WTC11 (cell line): ENCODE measurements at regions not wholly inside any gene's neighbourhood (a gene's known extent, or its start where the extent isn't known, plus 50 kb on each side); places are given as distances from the start of the nearest gene placed in this dataset.

Experiments used
- ATAC-seq: fragments of 200-7000 bp; cut with Tn5 transposase; 2 replicates; pipeline ENCODE4 v1.10.0; 2021; ENCODE audit warnings: mild to moderate bottlenecking, moderate library complexity
- CTCF ChIA-PET: fragments of 300-600 bp; sonication (Branson Sonifier 250); formaldehyde crosslinking; loops from one replicate; lab custom pipeline; 2021; ENCODE audit warnings: antibody characterized with exemption; lab: Charles Lee
- POLR2A ChIA-PET: fragments of 350-600 bp; sonication (Branson Sonifier 250); formaldehyde crosslinking; loops from one replicate; lab custom pipeline; 2021; ENCODE audit warnings: antibody characterized with exemption; lab: Charles Lee
- DNase-seq: peaks from one replicate; pipeline ENCODE4 v3.0.0; 2021; ENCODE audit warnings: low spot score
- H3K27ac Mint-ChIP-seq: 2 replicates; pipeline ENCODE4 v1.8.0; 2021; ENCODE audit warnings: mixed read lengths
- H3K27me3 Mint-ChIP-seq: 2 replicates; pipeline ENCODE4 v1.8.0; 2021; ENCODE audit warnings: low read depth, mild to moderate bottlenecking, moderate library complexity, mixed read lengths
- H3K36me3 Mint-ChIP-seq: 2 replicates; pipeline ENCODE4 v1.8.0; 2021; ENCODE audit warnings: mixed read lengths
- H3K4me1 Mint-ChIP-seq: 2 replicates; pipeline ENCODE4 v1.8.0; 2022; ENCODE audit warnings: mixed read lengths
- H3K4me3 Mint-ChIP-seq: 2 replicates; pipeline ENCODE4 v1.8.0; 2021; ENCODE audit warnings: mild to moderate bottlenecking, moderate library complexity, mixed read lengths
- H3K9me3 Mint-ChIP-seq: 2 replicates; pipeline ENCODE4 v1.8.0; 2021; ENCODE audit warnings: mixed read lengths
- ATF2 ChIP-seq: sonication (generic); formaldehyde crosslinking; IDR thresholded peaks from 2 replicates; pipeline ENCODE4 v1.8.1; 2022; ENCODE audit warnings: low read depth, missing genetic modification reagents, borderline replicate concordance
- E2F5 ChIP-seq: sonication (generic); formaldehyde crosslinking; IDR thresholded peaks from 2 replicates; pipeline ENCODE4 v1.8.1; 2022; ENCODE audit warnings: mild to moderate bottlenecking, moderate library complexity, missing genetic modification reagents
- GABPB1 ChIP-seq: sonication (generic); formaldehyde crosslinking; IDR thresholded peaks from 2 replicates; pipeline ENCODE4 v1.8.1; 2023; ENCODE audit warnings: mild to moderate bottlenecking, missing genetic modification reagents
- GTF2I ChIP-seq: fragments of 250-450 bp; sonication (Bioruptor Pico); conservative IDR thresholded peaks from 2 replicates; pipeline ENCODE4 v1.4.0; 2021; ENCODE audit warnings: mild to moderate bottlenecking
- HMGA2 ChIP-seq: fragments of 250-450 bp; sonication (Bioruptor Pico); IDR thresholded peaks from 2 replicates; pipeline ENCODE4 v1.4.0; 2021; ENCODE audit warnings: mild to moderate bottlenecking, moderate library complexity
- MXD4 ChIP-seq: fragments of 250-450 bp; sonication (Bioruptor Pico); IDR thresholded peaks from 2 replicates; pipeline ENCODE4 v1.8.0; 2021; ENCODE audit warnings: mild to moderate bottlenecking, moderate library complexity, borderline replicate concordance
- TEAD4 ChIP-seq: sonication (generic); formaldehyde crosslinking; IDR thresholded peaks from 2 replicates; pipeline ENCODE4 v1.8.0; 2022; ENCODE audit warnings: mild to moderate bottlenecking, missing genetic modification reagents
- TP53 ChIP-seq: sonication (generic); formaldehyde crosslinking; IDR thresholded peaks from 2 replicates; pipeline ENCODE4 v1.8.1; 2023; ENCODE audit warnings: mild to moderate bottlenecking, missing genetic modification reagents
- ZNF532 ChIP-seq: fragments of 250-450 bp; sonication (Bioruptor Pico); IDR thresholded peaks from 2 replicates; pipeline ENCODE4 v1.9.0; 2021; ENCODE audit warnings: mild to moderate bottlenecking, borderline replicate concordance
- ZNF671 ChIP-seq: fragments of 250-450 bp; sonication (Bioruptor Pico); IDR thresholded peaks from 2 replicates; pipeline ENCODE4 v1.8.0; 2021; ENCODE audit warnings: mild to moderate bottlenecking
- TF ChIP-seq, protein P1 (sequence below): sonication (generic); formaldehyde crosslinking; IDR thresholded peaks from 2 replicates; pipeline ENCODE4 v1.8.1; 2023; ENCODE audit warnings: mild to moderate bottlenecking, missing genetic modification reagents
- TF ChIP-seq, protein P2 (sequence below): sonication (generic); formaldehyde crosslinking; IDR thresholded peaks from 2 replicates; pipeline ENCODE4 v1.8.1; 2023; ENCODE audit warnings: mild to moderate bottlenecking, missing genetic modification reagents, moderate library complexity
- TF ChIP-seq, protein P3 (sequence below): sonication (generic); formaldehyde crosslinking; IDR thresholded peaks from 2 replicates; pipeline ENCODE4 v1.8.0; 2023; ENCODE audit warnings: mild to moderate bottlenecking, missing genetic modification reagents
- TF ChIP-seq, protein P4 (sequence below): sonication (generic); formaldehyde crosslinking; IDR thresholded peaks from 2 replicates; pipeline ENCODE4 v1.8.0; 2022; ENCODE audit warnings: mild to moderate bottlenecking, missing genetic modification reagents
- TF ChIP-seq, protein P5 (sequence below): sonication (generic); formaldehyde crosslinking; conservative IDR thresholded peaks from 2 replicates; pipeline ENCODE4 v1.8.1; 2023; ENCODE audit warnings: mild to moderate bottlenecking, low read depth, missing genetic modification reagents, moderate library complexity

DNA sequence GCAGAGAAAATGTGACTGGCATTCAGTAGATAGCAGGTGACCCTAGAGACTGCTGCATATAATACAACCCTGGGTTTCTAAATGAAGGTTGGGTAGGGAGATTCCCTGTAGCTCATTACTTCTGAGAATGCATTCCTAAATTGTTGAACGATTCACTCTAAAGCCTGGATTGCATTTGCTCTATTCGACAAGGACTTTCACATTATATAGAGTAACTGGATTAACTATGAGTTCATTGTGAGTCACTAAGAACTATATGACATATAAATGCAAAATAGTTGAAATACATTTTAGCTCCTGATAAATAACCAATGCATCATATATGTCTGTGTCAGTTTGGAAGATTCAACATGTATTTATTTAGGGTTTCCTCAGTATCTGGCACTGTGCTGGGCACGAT, 294.7 kb upstream of the CCDC54 start:
- ChIA-PET POLR2A (no interaction called here), CTCF (interaction anchor here (0.9 kb wide), 1 partner anchor 18 kb away, joined by 3 read pairs; no protein-coding TSS in a partner anchor)
- Mint-ChIP-seq H3K4me3 (no peak overlapping the region), H3K9me3 (no peaks in the 10 kb centered on the region), H3K4me1 (peaks cover 4% of the 10 kb centered on the region; the same call in 1 of the 2 replicates), H3K27ac (no peak overlapping the region), H3K27me3 (no peaks in the 10 kb centered on the region), H3K36me3 (no peaks in the 10 kb centered on the region)
- ATAC-seq (no peak), DNase-seq (no peak)
- TF ChIP-seq E2F5 (no peak), GABPB1 (CRISPR knock-in tag) (no peak), GTF2I (no peak)

- no peak overlapping the region for H3K27ac Mint-ChIP-seq
- CTCF ChIA-PET: no interaction called here
- no peak for ATAC-seq
- H3K36me3 Mint-ChIP-seq: no peaks in the 10 kb centered on the region
- TF ChIP-seq TEAD4 (CRISPR knock-in tag): no peak
- TF ChIP-seq TP53 (CRISPR knock-in tag): no peak
- TF ChIP-seq, protein P1, sequence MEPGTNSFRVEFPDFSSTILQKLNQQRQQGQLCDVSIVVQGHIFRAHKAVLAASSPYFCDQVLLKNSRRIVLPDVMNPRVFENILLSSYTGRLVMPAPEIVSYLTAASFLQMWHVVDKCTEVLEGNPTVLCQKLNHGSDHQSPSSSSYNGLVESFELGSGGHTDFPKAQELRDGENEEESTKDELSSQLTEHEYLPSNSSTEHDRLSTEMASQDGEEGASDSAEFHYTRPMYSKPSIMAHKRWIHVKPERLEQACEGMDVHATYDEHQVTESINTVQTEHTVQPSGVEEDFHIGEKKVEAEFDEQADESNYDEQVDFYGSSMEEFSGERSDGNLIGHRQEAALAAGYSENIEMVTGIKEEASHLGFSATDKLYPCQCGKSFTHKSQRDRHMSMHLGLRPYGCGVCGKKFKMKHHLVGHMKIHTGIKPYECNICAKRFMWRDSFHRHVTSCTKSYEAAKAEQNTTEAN: no peak
- TF ChIP-seq, protein P2, sequence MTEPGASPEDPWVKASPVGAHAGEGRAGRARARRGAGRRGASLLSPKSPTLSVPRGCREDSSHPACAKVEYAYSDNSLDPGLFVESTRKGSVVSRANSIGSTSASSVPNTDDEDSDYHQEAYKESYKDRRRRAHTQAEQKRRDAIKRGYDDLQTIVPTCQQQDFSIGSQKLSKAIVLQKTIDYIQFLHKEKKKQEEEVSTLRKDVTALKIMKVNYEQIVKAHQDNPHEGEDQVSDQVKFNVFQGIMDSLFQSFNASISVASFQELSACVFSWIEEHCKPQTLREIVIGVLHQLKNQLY (CRISPR knock-in tag): no peak
- no peak for TF ChIP-seq MXD4
- no peak for TF ChIP-seq E2F5
- TF ChIP-seq ZNF671 (CRISPR knock-in tag): no peak
- TF ChIP-seq ATF2 (CRISPR knock-in tag): no peak
- TF ChIP-seq, protein P3, sequence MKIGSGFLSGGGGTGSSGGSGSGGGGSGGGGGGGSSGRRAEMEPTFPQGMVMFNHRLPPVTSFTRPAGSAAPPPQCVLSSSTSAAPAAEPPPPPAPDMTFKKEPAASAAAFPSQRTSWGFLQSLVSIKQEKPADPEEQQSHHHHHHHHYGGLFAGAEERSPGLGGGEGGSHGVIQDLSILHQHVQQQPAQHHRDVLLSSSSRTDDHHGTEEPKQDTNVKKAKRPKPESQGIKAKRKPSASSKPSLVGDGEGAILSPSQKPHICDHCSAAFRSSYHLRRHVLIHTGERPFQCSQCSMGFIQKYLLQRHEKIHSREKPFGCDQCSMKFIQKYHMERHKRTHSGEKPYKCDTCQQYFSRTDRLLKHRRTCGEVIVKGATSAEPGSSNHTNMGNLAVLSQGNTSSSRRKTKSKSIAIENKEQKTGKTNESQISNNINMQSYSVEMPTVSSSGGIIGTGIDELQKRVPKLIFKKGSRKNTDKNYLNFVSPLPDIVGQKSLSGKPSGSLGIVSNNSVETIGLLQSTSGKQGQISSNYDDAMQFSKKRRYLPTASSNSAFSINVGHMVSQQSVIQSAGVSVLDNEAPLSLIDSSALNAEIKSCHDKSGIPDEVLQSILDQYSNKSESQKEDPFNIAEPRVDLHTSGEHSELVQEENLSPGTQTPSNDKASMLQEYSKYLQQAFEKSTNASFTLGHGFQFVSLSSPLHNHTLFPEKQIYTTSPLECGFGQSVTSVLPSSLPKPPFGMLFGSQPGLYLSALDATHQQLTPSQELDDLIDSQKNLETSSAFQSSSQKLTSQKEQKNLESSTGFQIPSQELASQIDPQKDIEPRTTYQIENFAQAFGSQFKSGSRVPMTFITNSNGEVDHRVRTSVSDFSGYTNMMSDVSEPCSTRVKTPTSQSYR (CRISPR knock-in tag): no peak
- TF ChIP-seq, protein P4, sequence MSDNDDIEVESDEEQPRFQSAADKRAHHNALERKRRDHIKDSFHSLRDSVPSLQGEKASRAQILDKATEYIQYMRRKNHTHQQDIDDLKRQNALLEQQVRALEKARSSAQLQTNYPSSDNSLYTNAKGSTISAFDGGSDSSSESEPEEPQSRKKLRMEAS (CRISPR knock-in tag): no peak
- no peak for TF ChIP-seq ZNF532
- TF ChIP-seq, protein P5, sequence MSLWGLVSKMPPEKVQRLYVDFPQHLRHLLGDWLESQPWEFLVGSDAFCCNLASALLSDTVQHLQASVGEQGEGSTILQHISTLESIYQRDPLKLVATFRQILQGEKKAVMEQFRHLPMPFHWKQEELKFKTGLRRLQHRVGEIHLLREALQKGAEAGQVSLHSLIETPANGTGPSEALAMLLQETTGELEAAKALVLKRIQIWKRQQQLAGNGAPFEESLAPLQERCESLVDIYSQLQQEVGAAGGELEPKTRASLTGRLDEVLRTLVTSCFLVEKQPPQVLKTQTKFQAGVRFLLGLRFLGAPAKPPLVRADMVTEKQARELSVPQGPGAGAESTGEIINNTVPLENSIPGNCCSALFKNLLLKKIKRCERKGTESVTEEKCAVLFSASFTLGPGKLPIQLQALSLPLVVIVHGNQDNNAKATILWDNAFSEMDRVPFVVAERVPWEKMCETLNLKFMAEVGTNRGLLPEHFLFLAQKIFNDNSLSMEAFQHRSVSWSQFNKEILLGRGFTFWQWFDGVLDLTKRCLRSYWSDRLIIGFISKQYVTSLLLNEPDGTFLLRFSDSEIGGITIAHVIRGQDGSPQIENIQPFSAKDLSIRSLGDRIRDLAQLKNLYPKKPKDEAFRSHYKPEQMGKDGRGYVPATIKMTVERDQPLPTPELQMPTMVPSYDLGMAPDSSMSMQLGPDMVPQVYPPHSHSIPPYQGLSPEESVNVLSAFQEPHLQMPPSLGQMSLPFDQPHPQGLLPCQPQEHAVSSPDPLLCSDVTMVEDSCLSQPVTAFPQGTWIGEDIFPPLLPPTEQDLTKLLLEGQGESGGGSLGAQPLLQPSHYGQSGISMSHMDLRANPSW (CRISPR knock-in tag): no peak
- TF ChIP-seq HMGA2 (CRISPR knock-in tag): no peak
- TF ChIP-seq, all 79 proteins: peak for 0
- H3K4me1 Mint-ChIP-seq: no peaks in the 10 kb centered on the region
- no peak for DNase-seq
- POLR2A ChIA-PET: no interaction called here
- no peak overlapping the region for H3K4me3 Mint-ChIP-seq
- H3K9me3 Mint-ChIP-seq: no peaks in the 10 kb centered on the region
- H3K27me3 Mint-ChIP-seq: no peaks in the 10 kb centered on the region
Observed at GRCh38 chr3:107085261-107085660, 292.0 kb upstream of the CCDC54 start.
